H1 (cell line): ENCODE measurements at regions not wholly inside any gene's neighbourhood (a gene's known extent, or its start where the extent isn't known, plus 50 kb on each side); places are given as distances from the start of the nearest gene placed in this dataset.

Experiments
- CTCF ChIA-PET: fragments of 300-600 bp; sonication (Branson Sonifier 250); formaldehyde crosslinking; loops from one replicate; lab custom pipeline; 2021; ENCODE audit not compliant: partially characterized antibody; lab: Charles Lee
- POLR2A ChIA-PET: fragments of 300-600 bp; sonication (Branson Sonifier 250); formaldehyde crosslinking; loops from one replicate; lab custom pipeline; 2021; ENCODE audit warnings: inconsistent platforms; ENCODE audit not compliant: partially characterized antibody; lab: Charles Lee
- DNase-seq, 2 experiments: peaks; one replicate each; pipeline versions ENCODE4 v3.0.0 to v3.0.0-alpha.2; 2010 to 2022; ENCODE audit warnings: low spot score in 2 of 2, low read depth in 1 of 2, mixed read lengths in 1 of 2
- FAIRE-seq: peaks from 2 replicates; lab custom pipeline; 2011; peaks lifted over from hg19 to GRCh38; lab: Jason Lieb, UNC
- H2AFZ ChIP-seq: 2 replicates; pipeline ENCODE4 v1.8.1; 2012; ENCODE audit warnings: low read length, inconsistent platforms
- H2AK5ac ChIP-seq: 2 replicates; pipeline ENCODE4 v1.6.1; 2013; ENCODE audit warnings: low read depth, low read length
- H2BK120ac ChIP-seq: replicated peaks from 2 replicates; pipeline ENCODE3; 2013; ENCODE audit warnings: low read depth, low read length, inconsistent platforms
- H2BK12ac ChIP-seq: 2 replicates; pipeline ENCODE4 v1.6.1; 2013; ENCODE audit warnings: low read depth, low read length
- H2BK15ac ChIP-seq: 2 replicates; pipeline ENCODE4 v1.6.1; 2013; ENCODE audit warnings: low read length
- H2BK20ac ChIP-seq: 2 replicates; pipeline ENCODE4 v1.6.1; 2013; ENCODE audit warnings: low read length
- H2BK5ac ChIP-seq: 2 replicates; pipeline ENCODE4 v1.6.1; 2013; ENCODE audit warnings: low read depth, low read length
- H3K14ac ChIP-seq: 2 replicates; pipeline ENCODE4 v1.6.1; 2013; ENCODE audit warnings: inconsistent platforms; ENCODE audit not compliant: insufficient read length
- H3K18ac ChIP-seq: 2 replicates; pipeline ENCODE4 v1.6.1; 2013; ENCODE audit warnings: low read length; ENCODE audit errors: extremely low read depth
- H3K23ac ChIP-seq: 2 replicates; pipeline ENCODE4 v1.6.1; 2013; ENCODE audit warnings: inconsistent platforms; ENCODE audit not compliant: insufficient read length
- H3K23me2 ChIP-seq: 2 replicates; pipeline ENCODE4 v1.6.1; 2013; ENCODE audit warnings: low read depth, low read length
- H3K27ac ChIP-seq: 2 replicates; pipeline ENCODE4 v1.6.1; 2011; ENCODE audit warnings: low read depth, low read length, inconsistent platforms
- H3K27me3 ChIP-seq, 4 experiments: replicated peaks in 1 of 4; 1 replicate in 1 of 4; 2 replicates in 3 of 4; pipeline versions ENCODE4 v1.6.1 to v1.8.1; 2011 to 2013; ENCODE audit warnings: low read length in 3 of 4, mild to moderate bottlenecking in 3 of 4, inconsistent platforms in 2 of 4, mixed read lengths in 2 of 4, moderate library complexity in 1 of 4; ENCODE audit not compliant: control insufficient read depth in 3 of 4, insufficient read depth in 3 of 4; ENCODE audit errors: extremely low read depth in 1 of 4
- H3K36me3 ChIP-seq, 4 experiments: 2 replicates each; pipeline versions ENCODE4 v1.6.1 to v1.8.1; 2011 to 2013; ENCODE audit warnings: mild to moderate bottlenecking in 4 of 4, low read length in 3 of 4, moderate library complexity in 2 of 4, control low read depth in 1 of 4, inconsistent platforms in 1 of 4; ENCODE audit not compliant: insufficient read depth in 4 of 4, control insufficient read depth in 2 of 4
- H3K4ac ChIP-seq: replicated peaks from 2 replicates; pipeline ENCODE3; 2013; ENCODE audit warnings: low read length, low read depth, mixed read lengths, inconsistent platforms; ENCODE audit not compliant: insufficient read length
- H3K4me1 ChIP-seq, 4 experiments: replicated peaks in 1 of 4; 1 replicate in 1 of 4; 2 replicates in 3 of 4; pipeline versions ENCODE4 v1.6.1 to v1.8.1; 2011 to 2013; ENCODE audit warnings: low read length in 3 of 4, inconsistent platforms in 2 of 4, mixed read lengths in 1 of 4; ENCODE audit not compliant: insufficient read depth in 4 of 4, control insufficient read depth in 3 of 4
- H3K4me2 ChIP-seq, 2 experiments: 2 replicates each; pipeline versions ENCODE4 v1.6.1 to v1.8.1; 2011 to 2013; ENCODE audit warnings: low read depth in 2 of 2, low read length in 2 of 2, control low read depth in 1 of 2, inconsistent platforms in 1 of 2, mild to moderate bottlenecking in 1 of 2; ENCODE audit not compliant: insufficient read depth in 1 of 2
- H3K4me3 ChIP-seq, 4 experiments: fragments of 200-600, 300-600 bp in 1 of 4; sonication (generic), shearing (Covaris generic), sonication (Bioruptor Twin) in 1 of 4; 2 replicates each; pipeline versions ENCODE4 v1.5.1 to v1.8.1; 2011 to 2016; ENCODE audit warnings: low read length in 4 of 4, low read depth in 3 of 4, control low read depth in 2 of 4, inconsistent platforms in 2 of 4, mild to moderate bottlenecking in 2 of 4, mixed read lengths in 1 of 4, moderate library complexity in 1 of 4; ENCODE audit not compliant: insufficient read depth in 2 of 4; ENCODE audit errors: extremely low read depth in 1 of 4
- H3K56ac ChIP-seq: replicated peaks from 2 replicates; pipeline ENCODE3; 2013; ENCODE audit warnings: low read depth, mild to moderate bottlenecking, mixed read lengths, low read length, inconsistent platforms; ENCODE audit not compliant: insufficient read length
- H3K79me1 ChIP-seq: 2 replicates; pipeline ENCODE4 v1.6.1; 2013; ENCODE audit warnings: low read depth, low read length, control low read depth
- H3K79me2 ChIP-seq, 2 experiments: 2 replicates each; pipeline versions ENCODE4 v1.6.1 to v1.8.1; 2012 to 2013; ENCODE audit warnings: low read length in 2 of 2, mild to moderate bottlenecking in 2 of 2, inconsistent platforms in 1 of 2; ENCODE audit not compliant: insufficient read depth in 2 of 2, control insufficient read depth in 1 of 2
- H3K9ac ChIP-seq, 4 experiments: replicated peaks in 1 of 4; 1 replicate in 1 of 4; 2 replicates in 3 of 4; pipeline versions ENCODE4 v1.6.1 to v1.8.1; 2011 to 2013; ENCODE audit warnings: low read depth in 3 of 4, low read length in 3 of 4, control low read depth in 2 of 4, mild to moderate bottlenecking in 2 of 4, moderate library complexity in 2 of 4, inconsistent platforms in 1 of 4; ENCODE audit errors: extremely low read depth in 1 of 4
- H3K9me3 ChIP-seq, 2 experiments: 2 replicates each; pipeline versions ENCODE4 v1.6.1 to v1.8.1; 2012 to 2013; ENCODE audit warnings: mild to moderate bottlenecking in 2 of 2, moderate library complexity in 2 of 2, control low read depth in 1 of 2, inconsistent platforms in 1 of 2, low read depth in 1 of 2, low read length in 1 of 2, mixed read lengths in 1 of 2; ENCODE audit not compliant: insufficient read depth in 2 of 2
- H4K20me1 ChIP-seq, 2 experiments: replicated peaks in 1 of 2; 2 replicates each; pipeline versions ENCODE3 to v1.8.1; 2011 to 2013; ENCODE audit warnings: inconsistent platforms in 2 of 2, low read length in 2 of 2, mild to moderate bottlenecking in 1 of 2; ENCODE audit not compliant: insufficient read depth in 2 of 2, control insufficient read depth in 1 of 2
- H4K5ac ChIP-seq: 2 replicates; pipeline ENCODE4 v1.6.1; 2013; ENCODE audit warnings: low read length, low read depth, mixed read lengths, inconsistent platforms; ENCODE audit not compliant: insufficient read length
- H4K8ac ChIP-seq: 2 replicates; pipeline ENCODE4 v1.8.0; 2013; ENCODE audit warnings: mild to moderate bottlenecking, moderate library complexity, low read length, inconsistent platforms; ENCODE audit not compliant: insufficient read depth; ENCODE audit errors: extremely low read depth
- H4K91ac ChIP-seq: replicated peaks from 2 replicates; pipeline ENCODE3; 2013; ENCODE audit warnings: low read length, mixed read lengths, inconsistent platforms; ENCODE audit not compliant: insufficient read length
- EGR1 ChIP-seq: IDR thresholded peaks from 2 replicates; pipeline ENCODE4 v1.6.1; 2011; ENCODE audit warnings: low read depth, low read length, borderline replicate concordance
- SP4 ChIP-seq: IDR thresholded peaks from 2 replicates; pipeline ENCODE4 v1.6.1; 2012; ENCODE audit warnings: low read length, inconsistent platforms
- TEAD4 ChIP-seq: IDR thresholded peaks from 2 replicates; pipeline ENCODE4 v1.6.1; 2012; ENCODE audit warnings: low read depth, low read length, inconsistent platforms, mixed read lengths

DNA sequence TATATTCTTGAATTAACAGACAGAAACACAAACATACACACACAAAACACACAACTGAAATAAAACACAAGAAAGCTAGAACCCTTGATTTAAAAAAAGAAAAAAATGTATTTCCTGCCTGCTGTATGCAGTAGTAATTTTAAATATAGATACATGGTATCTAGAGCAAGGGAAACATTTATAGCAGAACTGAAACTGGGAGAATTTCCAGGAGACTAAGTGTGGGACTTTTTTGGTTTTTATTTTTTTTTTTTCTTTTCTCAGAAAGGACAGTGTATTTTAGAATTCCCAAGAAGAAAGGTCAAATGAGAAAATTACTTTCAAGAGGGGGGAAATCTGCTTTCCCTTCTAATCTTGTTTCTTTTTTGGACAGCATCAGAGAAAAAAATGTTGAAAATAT, 558.9 kb upstream of the PKDCC start:
- Histone ChIP-seq H4K20me1 (no peaks in the 10 kb centered on the region), H3K4me2 (no peak overlapping the region), H4K91ac (no peak overlapping the region), H3K56ac (no peak overlapping the region), H3K79me2 (no peaks in the 10 kb centered on the region), H3K23ac (no peak overlapping the region), H2BK5ac (no peak overlapping the region), H3K23me2 (no peaks in the 10 kb centered on the region), H3K14ac (no peak overlapping the region), H3K4me1 (no peaks in the 10 kb centered on the region), H2BK20ac (no peak overlapping the region), H4K8ac (no peak overlapping the region), H2BK15ac (no peak overlapping the region), H3K18ac (no peak overlapping the region), H3K4ac (no peak overlapping the region), H2AFZ (no peak overlapping the region), H3K9ac (no peak overlapping the region), H2BK120ac (no peak overlapping the region), H3K4me3 (no peak overlapping the region), H3K27ac (no peak overlapping the region), H3K79me1 (no peaks in the 10 kb centered on the region), H4K5ac (no peak overlapping the region), H2AK5ac (no peak overlapping the region), H3K27me3 (no peaks in the 10 kb centered on the region), H3K9me3 (peaks cover 6 to 7% of the 10 kb centered on the region in 2 experiments; a peak in 1 of 4 replicates), H2BK12ac (no peak overlapping the region), H3K36me3 (no peaks in the 10 kb centered on the region)
- CTCF ChIA-PET, result no interaction called here
- FAIRE-seq, result no peak
- DNase-seq, result no peak
- POLR2A ChIA-PET, result no interaction called here
- TF ChIP-seq SP4 (no peak), TEAD4 (no peak), EGR1 (no peak)
